HEK293 (cell line): ENCODE measurements at regions not wholly inside any gene's neighbourhood (a gene's known extent, or its start where the extent isn't known, plus 50 kb on each side); places are given as distances from the start of the nearest gene placed in this dataset.

ENCODE experiments used
- CTCF ChIA-PET: fragments of 350-600 bp; formaldehyde crosslinking; extraction: SDS; loops from one replicate; lab custom pipeline; 2021; ENCODE audit warnings: antibody characterized with exemption; lab: Yijun Ruan, JAX
- POLR2A ChIA-PET: fragments of 300-600 bp; formaldehyde crosslinking; extraction: SDS; loops from one replicate; lab custom pipeline; 2020; ENCODE audit warnings: antibody characterized with exemption, inconsistent platforms; lab: Yijun Ruan, JAX
- H3K27ac ChIP-seq: fragments of 200-500 bp; sonication (Bioruptor generic); 2 replicates; pipeline ENCODE4 v1.5.1; 2014; ENCODE audit warnings: low read depth, low read length, control low read depth, inconsistent platforms; ENCODE audit errors: extremely low read depth
- H3K36me3 ChIP-seq, 2 experiments: fragments of 200-500 bp in 1 of 2; sonication (Bioruptor generic) in 1 of 2; 1 replicate in 1 of 2; 2 replicates in 1 of 2; pipeline ENCODE4 v1.5.1; 2014 to 2017; ENCODE audit warnings: inconsistent platforms in 2 of 2, low read length in 2 of 2; ENCODE audit not compliant: control insufficient read depth in 2 of 2, insufficient read depth in 1 of 2
- H3K4me1 ChIP-seq: fragments of 200-500 bp; sonication (Bioruptor generic); 2 replicates; pipeline ENCODE4 v1.5.1; 2014; ENCODE audit warnings: mild to moderate bottlenecking, low read length, inconsistent platforms; ENCODE audit not compliant: control insufficient read depth, insufficient read depth
- H3K4me3 ChIP-seq: 2 replicates; pipeline ENCODE4 v1.5.1; 2011; ENCODE audit warnings: low read depth, mild to moderate bottlenecking, control low read depth, low read length, moderate library complexity
- H3K9me3 ChIP-seq: fragments of 200-500 bp; sonication (Bioruptor generic); 2 replicates; pipeline ENCODE4 v1.5.1; 2014; ENCODE audit warnings: low read depth, low read length, inconsistent platforms; ENCODE audit not compliant: control insufficient read depth, insufficient read depth
- EGR2 ChIP-seq: fragments of 450-650 bp; formaldehyde crosslinking; IDR thresholded peaks from 2 replicates; pipeline ENCODE4 v1.5.1; 2016; ENCODE audit warnings: low read depth, missing biosample characterization, missing genetic modification characterization
- HIC1 ChIP-seq: fragments of 450-650 bp; formaldehyde crosslinking; IDR thresholded peaks from 2 replicates; pipeline ENCODE4 v1.5.1; 2016; ENCODE audit warnings: missing biosample characterization, missing genetic modification characterization
- PATZ1 ChIP-seq: fragments of 450-650 bp; formaldehyde crosslinking; IDR thresholded peaks from 2 replicates; pipeline ENCODE4 v1.5.1; 2016; ENCODE audit warnings: missing biosample characterization, missing genetic modification characterization
- REST ChIP-seq: fragments of 450-650 bp; formaldehyde crosslinking; IDR thresholded peaks from 2 replicates; pipeline ENCODE4 v1.5.1; 2016; ENCODE audit warnings: missing biosample characterization, missing genetic modification characterization
- YY2 ChIP-seq: fragments of 450-650 bp; formaldehyde crosslinking; IDR thresholded peaks from 2 replicates; pipeline ENCODE4 v1.5.1; 2016; ENCODE audit warnings: missing biosample characterization, missing genetic modification characterization
- ZBTB11 ChIP-seq: fragments of 450-650 bp; formaldehyde crosslinking; conservative IDR thresholded peaks from 2 replicates; pipeline ENCODE4 v1.5.1; 2016; ENCODE audit warnings: low read depth, missing biosample characterization, missing genetic modification characterization
- ZNF112 ChIP-seq: fragments of 450-650 bp; formaldehyde crosslinking; IDR thresholded peaks from 2 replicates; pipeline ENCODE4 v1.5.0; 2017; ENCODE audit warnings: missing biosample characterization, missing genetic modification characterization
- ZNF19 ChIP-seq: fragments of 450-650 bp; formaldehyde crosslinking; IDR thresholded peaks from 2 replicates; pipeline ENCODE4; 2016; ENCODE audit warnings: missing biosample characterization, missing genetic modification characterization, low read depth
- ZNF223 ChIP-seq: fragments of 450-650 bp; formaldehyde crosslinking; IDR thresholded peaks from 2 replicates; pipeline ENCODE4 v1.5.1; 2016; ENCODE audit warnings: missing biosample characterization, missing genetic modification characterization
- ZNF391 ChIP-seq: fragments of 450-650 bp; formaldehyde crosslinking; IDR thresholded peaks from 2 replicates; pipeline ENCODE4 v1.5.1; 2016; ENCODE audit warnings: low read depth, missing biosample characterization, missing genetic modification characterization, borderline replicate concordance
- ZNF423 ChIP-seq: fragments of 450-650 bp; formaldehyde crosslinking; IDR thresholded peaks from 2 replicates; pipeline ENCODE4 v1.5.1; 2016; ENCODE audit warnings: missing biosample characterization, missing genetic modification characterization
- ZNF518A ChIP-seq: fragments of 450-650 bp; formaldehyde crosslinking; conservative IDR thresholded peaks from 2 replicates; pipeline ENCODE4 v1.5.1; 2016; ENCODE audit warnings: low read depth, missing biosample characterization, missing genetic modification characterization
- ZNF555 ChIP-seq: fragments of 450-650 bp; formaldehyde crosslinking; conservative IDR thresholded peaks from 2 replicates; pipeline ENCODE4 v1.5.1; 2017; ENCODE audit warnings: missing biosample characterization, mild to moderate bottlenecking, missing genetic modification characterization, inconsistent platforms
- ZNF621 ChIP-seq: fragments of 450-650 bp; formaldehyde crosslinking; IDR thresholded peaks from 2 replicates; pipeline ENCODE4 v1.5.1; 2017; ENCODE audit warnings: missing biosample characterization, missing genetic modification characterization
- ZNF623 ChIP-seq: fragments of 450-650 bp; formaldehyde crosslinking; IDR thresholded peaks from 2 replicates; pipeline ENCODE4 v1.5.1; 2016; ENCODE audit warnings: missing biosample characterization, missing genetic modification characterization
- ZNF692 ChIP-seq: fragments of 450-650 bp; formaldehyde crosslinking; IDR thresholded peaks from 2 replicates; pipeline ENCODE4 v1.5.1; 2016; ENCODE audit warnings: missing biosample characterization, missing genetic modification characterization
- ZNF704 ChIP-seq: fragments of 450-650 bp; formaldehyde crosslinking; IDR thresholded peaks from 2 replicates; pipeline ENCODE4 v1.5.1; 2016; ENCODE audit warnings: missing biosample characterization, missing genetic modification characterization

- ChIA-PET POLR2A (no interaction called here), CTCF (no interaction called here)
- no peak overlapping the region for H3K4me3 ChIP-seq
- H3K4me1 ChIP-seq, result peaks cover 7% of the 10 kb centered on the region
- no peak overlapping the region for H3K27ac ChIP-seq
- H3K9me3 ChIP-seq, result no peaks in the 10 kb centered on the region
- H3K36me3 ChIP-seq, result no peaks in the 10 kb centered on the region
- TF ChIP-seq EGR2 (tag by site-specific recombination) (no peak), REST (tag by site-specific recombination) (no peak), ZNF391 (no peak), ZNF692 (no peak), YY2 (tag by site-specific recombination) (no peak), ZNF704 (tag by site-specific recombination) (no peak), ZNF223 (tag by site-specific recombination) (no peak), ZNF555 (no peak), ZNF623 (tag by site-specific recombination) (no peak), ZNF621 (tag by site-specific recombination) (no peak), HIC1 (tag by site-specific recombination) (no peak), ZBTB11 (tag by site-specific recombination) (no peak), ZNF19 (no peak), ZNF423 (no peak), ZNF112 (tag by site-specific recombination) (no peak), PATZ1 (no peak), ZNF518A (tag by site-specific recombination) (no peak)
These were observed 290.9 kb upstream of the ANKRD55 start for GRCh38 chr5:56523790-56524575.
